Activated naive CD8-positive, alpha-beta T cell treated with anti-CD3 and anti-CD28 coated beads, Interleukin-2, amount 10 ng/mL, durations not matched to agents 7 days and 5 days (primary cell): ENCODE measurements at regions not wholly inside any gene's neighbourhood (a gene's known extent, or its start where the extent isn't known, plus 50 kb on each side); places are given as distances from the start of the nearest gene placed in this dataset.
A peak's percentile ranks its signal among the peaks of the same experiment; 100 is the strongest.

Experiments
- ATAC-seq: fragments of 150-1000 bp; cut with Tn5 transposase; one replicate; pipeline ENCODE4 v1.10.0; 2021; ENCODE audit warnings: low read depth, moderate library complexity
- POLR2A ChIA-PET: fragments of 350-600 bp; sonication (Branson Sonifier 250); formaldehyde crosslinking; loops from one replicate; lab custom pipeline; 2021; ENCODE audit warnings: antibody characterized with exemption; lab: Charles Lee
- DNase-seq: peaks from one replicate; pipeline ENCODE4 v3.0.0; 2021
- H3K27ac Mint-ChIP-seq: one replicate; pipeline ENCODE4 v1.8.0; 2022; ENCODE audit warnings: mild to moderate bottlenecking, mixed read lengths
- H3K27me3 Mint-ChIP-seq: one replicate; pipeline ENCODE4 v1.8.0; 2022; ENCODE audit warnings: mild to moderate bottlenecking, moderate library complexity, mixed read lengths
- H3K36me3 Mint-ChIP-seq: one replicate; pipeline ENCODE4 v1.8.0; 2021; ENCODE audit warnings: mild to moderate bottlenecking, mixed read lengths
- H3K4me1 Mint-ChIP-seq: one replicate; pipeline ENCODE4 v1.8.0; 2021; ENCODE audit warnings: mixed read lengths
- H3K4me3 Mint-ChIP-seq: one replicate; pipeline ENCODE4 v1.8.0; 2022; ENCODE audit warnings: mild to moderate bottlenecking, moderate library complexity, mixed read lengths
- H3K9me3 Mint-ChIP-seq: one replicate; pipeline ENCODE4 v1.8.0; 2021; ENCODE audit warnings: mixed read lengths

DNA sequence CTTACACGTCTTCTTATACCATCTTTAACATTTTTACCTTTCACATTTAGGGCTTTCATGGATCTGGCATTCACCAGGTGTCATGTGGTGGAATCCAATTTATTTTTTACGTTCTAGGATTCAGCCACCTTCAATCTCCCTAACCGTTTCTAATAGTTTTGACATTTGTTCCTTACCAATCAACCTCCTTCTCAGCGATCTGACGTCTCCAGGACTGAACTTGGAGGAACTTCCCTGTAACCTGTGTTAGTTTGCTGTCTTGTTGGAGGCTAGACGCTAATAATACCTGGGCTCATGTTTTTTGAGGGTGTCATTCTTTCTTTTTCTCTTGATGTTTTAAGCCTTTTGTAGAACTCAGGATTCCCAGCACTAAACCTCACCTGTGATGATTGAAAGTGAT, 351.6 kb downstream of the THBS2 start:
- Mint-ChIP-seq H3K36me3 (no peaks in the 10 kb centered on the region), H3K27me3 (no peaks in the 10 kb centered on the region), H3K9me3 (no peaks in the 10 kb centered on the region), H3K4me1 (peaks cover 2% of the 10 kb centered on the region), H3K4me3 (no peak overlapping the region), H3K27ac (no peak overlapping the region)
- ATAC-seq, result no peak
- DNase-seq, result no peak
- POLR2A ChIA-PET, result no interaction called here

DNA sequence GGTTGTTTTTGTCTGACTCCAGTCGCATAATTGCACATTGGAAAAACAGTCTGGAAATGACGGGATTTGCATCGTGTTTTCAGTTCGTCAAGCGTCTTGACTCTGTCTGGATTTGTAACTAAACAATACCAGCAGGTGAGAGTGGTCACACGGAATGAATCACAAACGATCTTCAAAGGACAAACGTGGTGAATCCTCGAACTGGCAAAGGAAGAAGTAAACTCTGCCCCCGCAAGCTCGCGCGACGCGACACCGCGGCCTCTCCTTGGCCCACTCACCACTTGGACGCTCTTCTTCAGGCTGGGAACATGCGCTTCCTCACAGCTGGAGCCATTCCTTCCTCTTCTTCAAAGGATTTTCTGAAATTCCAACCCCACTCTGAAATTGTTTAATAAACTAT, 352.6 kb downstream of the THBS2 start:
- Mint-ChIP-seq H3K4me3 (no peak overlapping the region), H3K4me1 (peaks cover 2% of the 10 kb centered on the region), H3K27ac (no peak overlapping the region), H3K9me3 (no peaks in the 10 kb centered on the region), H3K36me3 (no peaks in the 10 kb centered on the region), H3K27me3 (peaks cover 2% of the 10 kb centered on the region)
- no peak for ATAC-seq
- POLR2A ChIA-PET, result no interaction called here
- DNase-seq, result no peak

DNA sequence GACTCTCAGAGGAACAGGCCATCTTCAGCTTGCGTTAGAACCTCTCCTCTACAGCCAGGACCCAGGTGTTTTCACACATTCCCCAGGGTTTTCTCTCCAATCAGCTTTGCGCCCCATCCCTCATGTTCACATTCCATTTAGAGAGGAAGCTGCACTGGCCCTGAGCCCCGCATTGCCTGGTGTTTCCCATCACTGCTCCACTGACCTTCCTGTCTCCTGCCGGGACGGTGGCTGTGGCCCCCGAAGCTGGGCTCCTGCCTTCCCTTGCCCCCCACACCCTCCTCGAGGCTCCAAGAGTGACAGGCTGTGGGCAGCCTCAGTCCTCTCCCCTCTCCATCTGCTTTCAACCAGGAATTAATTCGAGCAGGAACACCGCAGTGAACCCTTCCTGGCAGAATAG, 357.3 kb downstream of the THBS2 start:
- ATAC-seq (no peak), DNase-seq (no peak)
- Mint-ChIP-seq H3K27ac (peak overlapping the region; percentile 64), H3K27me3 (peaks cover 2% of the 10 kb centered on the region), H3K9me3 (no peaks in the 10 kb centered on the region), H3K36me3 (no peaks in the 10 kb centered on the region), H3K4me3 (no peak overlapping the region), H3K4me1 (peaks cover 7% of the 10 kb centered on the region)
- POLR2A ChIA-PET, result no interaction called here

DNA sequence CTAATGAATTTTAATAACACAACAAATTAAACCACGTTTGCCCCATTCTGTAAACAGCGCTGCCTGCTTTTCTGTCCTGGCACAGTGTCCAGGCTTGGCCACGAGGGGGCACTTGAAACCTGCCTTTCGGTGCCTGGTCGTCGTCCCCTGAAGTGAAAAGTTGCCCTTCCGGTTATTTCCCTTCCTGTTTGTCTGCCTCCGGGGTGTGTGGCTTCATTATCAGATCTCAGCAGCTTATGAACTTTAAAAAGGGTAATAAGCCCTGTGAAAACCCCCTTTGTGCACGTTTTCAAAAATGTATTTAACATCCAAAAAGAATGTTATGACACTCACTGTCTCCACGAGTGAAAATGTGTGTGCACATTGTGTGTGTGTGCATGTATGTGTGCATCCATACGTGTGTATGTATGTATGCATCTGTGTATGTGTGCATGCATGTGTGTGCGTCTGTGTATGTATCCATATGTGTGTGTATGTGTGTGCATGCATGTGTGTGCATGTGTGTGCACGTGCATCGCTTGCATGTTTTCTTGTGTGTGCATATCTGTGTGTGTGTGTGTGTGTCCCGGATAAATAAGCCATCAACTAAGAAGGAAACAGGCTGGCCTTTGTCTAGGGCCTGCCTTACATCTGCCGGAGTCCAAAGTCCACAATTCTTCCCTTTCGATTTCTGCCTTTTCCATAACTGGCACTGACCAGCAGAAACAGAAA, 358.4 kb downstream of the THBS2 start:
- Mint-ChIP-seq H3K27me3 (peaks cover 2% of the 10 kb centered on the region), H3K36me3 (no peaks in the 10 kb centered on the region), H3K9me3 (no peaks in the 10 kb centered on the region), H3K4me3 (peak overlapping the region; percentile 49), H3K4me1 (peaks cover 7% of the 10 kb centered on the region), H3K27ac (peak overlapping the region; percentile 73)
- POLR2A ChIA-PET, result no interaction called here
- ATAC-seq (peak; percentile 97), DNase-seq (peak; percentile 83)

DNA sequence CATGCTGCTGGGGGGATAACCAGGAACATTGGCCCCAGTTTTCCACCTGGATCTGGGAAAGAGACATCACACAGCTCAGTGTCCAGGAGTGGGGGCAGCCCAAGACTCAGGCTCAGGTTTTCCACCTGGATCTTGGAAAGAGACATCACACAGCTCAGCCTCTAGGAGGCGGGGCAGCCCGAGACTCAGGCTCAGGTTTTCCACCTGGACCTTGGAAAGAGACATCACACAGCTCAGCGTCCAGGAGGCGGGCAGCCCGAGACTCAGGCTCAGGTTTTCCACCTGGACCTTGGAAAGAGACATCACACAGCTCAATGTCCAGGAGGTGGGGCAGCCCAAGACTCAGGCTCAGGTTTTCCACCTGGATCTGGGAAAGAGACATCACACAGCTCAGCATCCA, 361.6 kb downstream of the THBS2 start:
- DNase-seq, result no peak
- Mint-ChIP-seq H3K4me3 (no peak overlapping the region), H3K27ac (no peak overlapping the region), H3K36me3 (no peaks in the 10 kb centered on the region), H3K9me3 (no peaks in the 10 kb centered on the region), H3K4me1 (peaks cover 7% of the 10 kb centered on the region), H3K27me3 (peaks cover 2% of the 10 kb centered on the region)
- POLR2A ChIA-PET, result no interaction called here
- no peak for ATAC-seq

DNA sequence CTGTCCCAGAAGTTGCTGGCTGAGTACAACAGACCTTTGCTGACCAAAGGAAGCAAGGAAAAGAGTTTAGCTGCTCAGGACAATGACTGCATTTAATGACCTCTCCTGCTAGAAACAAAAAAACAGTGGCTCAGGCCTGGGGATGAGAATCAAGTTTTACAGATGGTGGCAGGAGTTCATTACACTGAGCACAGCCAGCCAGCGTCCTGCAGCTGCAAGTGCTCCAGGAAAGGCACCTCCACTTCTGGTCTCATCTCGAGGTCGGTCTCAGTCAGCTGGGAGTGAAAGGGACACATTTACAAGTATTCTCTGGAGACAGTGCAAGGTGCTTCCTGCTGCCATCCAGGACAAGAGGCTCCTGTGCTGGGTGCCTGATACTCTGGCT, 362.7 kb downstream of the THBS2 start:
- H3K9me3 Mint-ChIP-seq, result no peaks in the 10 kb centered on the region
- no peaks in the 10 kb centered on the region for H3K27me3 Mint-ChIP-seq
- ATAC-seq (no peak), DNase-seq (no peak)
- no peaks in the 10 kb centered on the region for H3K36me3 Mint-ChIP-seq
- peaks cover 7% of the 10 kb centered on the region for H3K4me1 Mint-ChIP-seq
- no peak overlapping the region for H3K4me3 Mint-ChIP-seq
- no peak overlapping the region for H3K27ac Mint-ChIP-seq
- POLR2A ChIA-PET, result no interaction called here

DNA sequence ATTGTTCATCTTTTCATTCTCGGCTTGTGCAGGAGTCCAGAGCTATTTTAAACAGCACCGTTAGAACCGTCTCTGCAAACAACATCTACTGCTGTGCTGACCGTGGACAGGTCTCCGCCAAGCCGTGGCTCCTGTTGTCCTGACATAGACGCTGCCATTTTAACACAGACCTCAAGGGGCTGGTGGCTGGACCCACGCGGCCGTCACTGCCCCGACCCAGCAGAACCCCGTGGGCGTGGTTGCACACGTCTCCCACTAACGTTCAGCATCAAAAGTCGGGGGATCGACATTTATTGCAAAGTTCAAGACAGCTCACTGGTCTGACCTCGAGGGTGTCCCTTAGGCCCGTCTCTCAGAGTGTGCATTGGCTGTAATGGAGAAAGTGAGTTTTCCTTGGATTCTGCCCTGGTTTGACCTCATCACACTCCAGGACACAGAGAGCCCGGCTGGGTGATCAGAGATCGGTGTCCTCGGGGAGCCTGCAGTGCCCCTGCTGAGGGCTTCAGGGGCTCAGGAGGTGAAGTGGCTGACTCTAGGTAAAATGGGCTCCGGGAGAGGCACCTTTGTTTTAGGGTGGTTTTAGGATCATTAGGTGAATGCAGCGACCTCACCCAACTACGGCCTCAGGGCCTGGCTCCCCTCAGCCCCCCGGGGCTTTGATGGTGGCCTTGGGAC, 363.2 kb downstream of the THBS2 start:
- Mint-ChIP-seq H3K36me3 (no peaks in the 10 kb centered on the region), H3K9me3 (no peaks in the 10 kb centered on the region), H3K27me3 (no peaks in the 10 kb centered on the region), H3K4me1 (peaks cover 6% of the 10 kb centered on the region), H3K4me3 (no peak overlapping the region), H3K27ac (no peak overlapping the region)
- ATAC-seq (no peak), DNase-seq (no peak)
- POLR2A ChIA-PET, result no interaction called here

DNA sequence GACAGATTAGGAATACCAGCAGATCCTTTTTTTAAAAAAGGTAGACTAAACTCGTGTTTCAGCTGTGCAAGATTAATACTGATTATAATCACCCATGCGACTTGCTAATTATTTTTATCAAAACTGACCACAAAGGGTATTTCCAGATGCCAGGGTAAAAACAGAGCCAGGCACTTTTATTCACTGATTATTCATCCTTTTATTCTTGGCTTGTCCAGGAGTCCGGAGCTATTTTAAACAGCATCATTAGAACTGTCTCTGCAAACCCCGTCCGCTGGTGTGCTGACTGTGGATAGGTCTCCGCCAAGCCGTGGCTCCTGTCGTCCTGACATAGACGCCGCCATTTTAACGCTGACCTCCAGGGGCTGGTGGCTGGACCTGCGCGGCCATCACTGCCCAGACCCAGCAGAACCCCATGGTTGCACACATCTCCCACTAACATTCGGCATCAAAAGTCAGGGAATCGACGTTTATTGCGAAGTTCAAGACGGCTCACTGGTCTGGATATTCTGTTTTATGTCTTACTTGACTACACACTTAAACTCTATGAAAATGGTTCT, 364.8 kb downstream of the THBS2 start:
- POLR2A ChIA-PET, result no interaction called here
- Mint-ChIP-seq H3K4me1 (peaks cover 5% of the 10 kb centered on the region), H3K27me3 (no peaks in the 10 kb centered on the region), H3K36me3 (no peaks in the 10 kb centered on the region), H3K4me3 (no peak overlapping the region), H3K27ac (no peak overlapping the region), H3K9me3 (no peaks in the 10 kb centered on the region)
- DNase-seq (no peak), ATAC-seq (no peak)

DNA sequence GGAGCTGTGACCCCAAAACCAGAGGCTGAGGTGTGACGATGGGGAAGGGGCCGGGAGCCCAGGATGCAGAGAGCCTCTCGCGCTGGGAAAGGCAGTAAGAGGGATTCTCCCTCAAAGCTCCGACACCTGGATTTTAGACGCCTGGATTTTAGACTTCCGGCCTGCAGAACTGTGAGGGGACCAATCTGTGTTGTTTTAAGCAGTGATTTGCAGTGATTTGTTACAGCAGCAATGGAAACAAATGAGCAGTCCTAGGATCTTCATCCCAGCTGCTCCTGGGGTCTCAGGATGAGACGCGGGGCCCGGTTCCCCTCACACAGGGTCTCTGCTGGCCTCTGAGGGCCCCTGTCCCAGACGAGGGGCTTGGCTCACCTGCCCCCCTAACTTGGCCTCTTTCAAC, 365.5 kb downstream of the THBS2 start:
- POLR2A ChIA-PET, result no interaction called here
- ATAC-seq (no peak), DNase-seq (no peak)
- no peak overlapping the region for H3K27ac Mint-ChIP-seq
- H3K9me3 Mint-ChIP-seq, result no peaks in the 10 kb centered on the region
- no peaks in the 10 kb centered on the region for H3K36me3 Mint-ChIP-seq
- peaks cover 6% of the 10 kb centered on the region for H3K4me1 Mint-ChIP-seq
- H3K27me3 Mint-ChIP-seq, result no peaks in the 10 kb centered on the region
- H3K4me3 Mint-ChIP-seq, result no peak overlapping the region

DNA sequence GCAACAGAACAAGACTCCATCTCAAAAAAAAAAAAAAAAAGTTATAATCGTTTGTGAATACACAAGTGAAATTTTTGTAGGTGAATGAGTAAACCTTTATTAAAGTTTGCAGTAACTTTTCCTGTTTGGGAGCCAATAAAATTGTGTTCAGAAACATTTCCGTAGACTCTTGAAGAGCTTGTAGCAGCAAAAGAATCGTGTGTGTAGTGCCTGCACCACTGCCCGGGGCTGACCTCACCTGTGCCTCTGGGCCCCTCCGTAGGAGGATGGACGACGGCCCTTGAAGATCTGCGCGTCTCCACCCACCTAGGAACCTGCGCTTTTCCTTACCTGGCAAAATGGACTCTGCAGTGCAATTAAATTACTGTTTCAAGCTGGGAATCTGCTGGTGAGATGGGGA, 366.0 kb downstream of the THBS2 start:
- Mint-ChIP-seq H3K9me3 (no peaks in the 10 kb centered on the region), H3K4me1 (peaks cover 6% of the 10 kb centered on the region), H3K27me3 (peaks cover 3% of the 10 kb centered on the region), H3K27ac (no peak overlapping the region), H3K4me3 (no peak overlapping the region), H3K36me3 (no peaks in the 10 kb centered on the region)
- DNase-seq (no peak), ATAC-seq (no peak)
- POLR2A ChIA-PET, result no interaction called here

DNA sequence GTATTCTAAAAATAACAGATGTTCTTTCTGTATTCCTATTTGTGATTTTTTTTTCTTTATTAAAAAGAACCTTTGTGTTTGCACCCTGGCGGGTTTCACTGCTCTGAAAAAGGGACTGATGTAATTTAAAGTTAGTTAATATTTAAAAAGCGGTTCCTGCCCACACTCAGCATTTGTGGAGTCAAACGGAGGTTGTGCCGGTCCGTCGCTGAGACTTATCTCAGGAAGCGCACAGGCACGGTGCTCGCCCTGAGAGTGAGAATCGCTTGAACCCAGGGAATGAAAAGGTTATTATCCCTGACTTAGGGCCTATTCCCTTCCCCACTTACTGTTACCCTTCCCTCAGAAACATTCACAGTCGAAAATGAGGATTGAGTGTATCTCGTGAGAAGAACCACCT, 366.7 kb downstream of the THBS2 start:
- POLR2A ChIA-PET, result no interaction called here
- Mint-ChIP-seq H3K4me1 (peaks cover 6% of the 10 kb centered on the region), H3K9me3 (no peaks in the 10 kb centered on the region), H3K36me3 (no peaks in the 10 kb centered on the region), H3K27ac (no peak overlapping the region), H3K4me3 (no peak overlapping the region), H3K27me3 (peaks cover 3% of the 10 kb centered on the region)
- DNase-seq (no peak), ATAC-seq (no peak)

DNA sequence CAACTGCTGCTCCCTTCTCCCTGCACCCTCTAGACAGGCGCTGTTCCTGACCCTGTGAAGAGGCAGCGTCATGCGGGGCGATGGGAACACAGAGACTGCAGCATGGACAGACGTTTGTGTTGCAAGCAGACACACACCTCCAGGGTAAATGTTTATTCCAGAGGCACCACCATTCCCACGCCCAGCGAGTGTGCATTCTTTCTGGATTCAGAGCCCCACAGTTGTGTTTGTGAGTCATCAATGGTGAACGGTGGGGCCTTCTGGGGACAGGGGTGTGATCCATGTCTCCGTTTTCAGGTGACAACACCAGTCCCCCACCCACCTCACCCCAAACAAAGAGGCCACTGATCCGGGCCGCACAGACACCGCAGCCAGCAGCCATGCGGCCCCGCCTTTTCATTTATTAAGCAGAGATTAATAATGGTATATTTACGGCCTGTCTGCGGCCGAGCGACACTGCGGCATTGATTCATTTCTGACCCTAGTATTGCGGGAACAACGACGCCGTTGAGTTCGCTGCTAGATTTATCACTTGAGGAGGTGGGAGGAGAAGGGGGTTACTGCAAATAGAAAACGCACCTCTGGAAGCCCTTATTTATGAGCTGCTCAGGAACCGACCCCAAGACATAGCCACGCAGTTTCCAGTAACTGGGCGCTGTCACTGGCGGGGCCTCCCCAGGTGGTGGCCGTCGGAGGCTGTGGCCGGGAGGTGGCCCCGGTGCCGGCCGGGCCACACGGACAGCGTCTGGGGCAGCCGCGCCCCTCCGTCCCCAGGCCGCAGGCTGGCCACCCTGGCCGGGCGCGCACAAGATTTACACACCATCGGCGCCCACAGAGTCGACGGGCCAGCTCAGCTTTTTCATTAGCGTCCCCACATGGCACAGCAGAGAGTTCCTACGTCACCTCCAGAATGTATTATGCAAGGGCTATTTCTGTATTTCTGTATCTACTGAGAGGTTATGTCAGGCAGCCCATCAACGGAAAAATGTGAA, 367.6 kb downstream of the THBS2 start:
- Mint-ChIP-seq H3K36me3 (no peaks in the 10 kb centered on the region), H3K4me3 (no peak overlapping the region)

DNA sequence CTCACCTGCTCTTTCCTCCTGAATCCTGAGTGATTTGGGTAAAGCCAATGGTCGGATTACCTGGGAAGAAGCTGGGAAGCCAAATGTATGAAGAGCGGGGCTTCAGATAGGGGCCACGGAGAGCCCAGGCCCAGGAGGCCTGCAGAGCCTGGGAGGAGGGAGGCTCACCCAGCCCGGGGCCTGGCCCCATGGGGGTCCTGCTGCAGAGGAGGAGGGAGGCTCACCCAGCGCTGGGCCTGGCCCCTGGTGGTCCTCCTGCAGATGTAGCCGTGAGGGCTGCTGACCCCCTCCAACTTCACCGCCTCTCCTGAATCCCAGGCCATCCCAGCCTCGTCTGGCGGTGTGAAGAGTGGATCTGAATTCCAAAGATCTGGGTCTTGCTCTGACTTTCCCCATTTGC, 368.4 kb downstream of the THBS2 start:
- H3K9me3 Mint-ChIP-seq, result no peaks in the 10 kb centered on the region
- peaks cover 6% of the 10 kb centered on the region for H3K4me1 Mint-ChIP-seq
- H3K4me3 Mint-ChIP-seq, result peak overlapping the region; percentile 13
- no peak overlapping the region for H3K27ac Mint-ChIP-seq
- POLR2A ChIA-PET, result no interaction called here
- peaks cover 7% of the 10 kb centered on the region for H3K27me3 Mint-ChIP-seq
- no peaks in the 10 kb centered on the region for H3K36me3 Mint-ChIP-seq
- ATAC-seq (no peak), DNase-seq (no peak)

More for the DNA sequence above, 367.6 kb downstream of the THBS2 start:
- H3K9me3 Mint-ChIP-seq, result no peaks in the 10 kb centered on the region
- POLR2A ChIA-PET, result no interaction called here
- no peak for ATAC-seq
- peaks cover 3% of the 10 kb centered on the region for H3K27me3 Mint-ChIP-seq
- DNase-seq, result no peak
- H3K4me1 Mint-ChIP-seq, result peaks cover 6% of the 10 kb centered on the region
- no peak overlapping the region for H3K27ac Mint-ChIP-seq
